Activated T-cell treated with anti-CD3 and anti-CD28 coated beads, Interleukin-2, amount 50 U/mL, for 24 hours (primary cell): ENCODE measurements at regions not wholly inside any gene's neighbourhood (a gene's known extent, or its start where the extent isn't known, plus 50 kb on each side); places are given as distances from the start of the nearest gene placed in this dataset.

Source experiments
- DNase-seq: peaks from one replicate; pipeline ENCODE4 v3.0.0-alpha.2; 2020
- H3K27ac Mint-ChIP-seq: 2 replicates; pipeline ENCODE4 v1.8.0; 2020; ENCODE audit warnings: mild to moderate bottlenecking, mixed read lengths
- H3K27me3 Mint-ChIP-seq: 2 replicates; pipeline ENCODE4 v1.8.0; 2020; ENCODE audit warnings: mixed read lengths
- H3K36me3 Mint-ChIP-seq: 2 replicates; pipeline ENCODE4 v1.8.0; 2020; ENCODE audit warnings: low read depth, mixed read lengths
- H3K4me1 Mint-ChIP-seq: 2 replicates; pipeline ENCODE4 v1.8.0; 2020; ENCODE audit warnings: low read depth, mixed read lengths
- H3K4me3 Mint-ChIP-seq: 2 replicates; pipeline ENCODE4 v1.8.0; 2020; ENCODE audit warnings: mild to moderate bottlenecking, moderate library complexity, mixed read lengths
- H3K9me3 Mint-ChIP-seq: 2 replicates; pipeline ENCODE4 v1.8.0; 2020; ENCODE audit warnings: mixed read lengths

DNA sequence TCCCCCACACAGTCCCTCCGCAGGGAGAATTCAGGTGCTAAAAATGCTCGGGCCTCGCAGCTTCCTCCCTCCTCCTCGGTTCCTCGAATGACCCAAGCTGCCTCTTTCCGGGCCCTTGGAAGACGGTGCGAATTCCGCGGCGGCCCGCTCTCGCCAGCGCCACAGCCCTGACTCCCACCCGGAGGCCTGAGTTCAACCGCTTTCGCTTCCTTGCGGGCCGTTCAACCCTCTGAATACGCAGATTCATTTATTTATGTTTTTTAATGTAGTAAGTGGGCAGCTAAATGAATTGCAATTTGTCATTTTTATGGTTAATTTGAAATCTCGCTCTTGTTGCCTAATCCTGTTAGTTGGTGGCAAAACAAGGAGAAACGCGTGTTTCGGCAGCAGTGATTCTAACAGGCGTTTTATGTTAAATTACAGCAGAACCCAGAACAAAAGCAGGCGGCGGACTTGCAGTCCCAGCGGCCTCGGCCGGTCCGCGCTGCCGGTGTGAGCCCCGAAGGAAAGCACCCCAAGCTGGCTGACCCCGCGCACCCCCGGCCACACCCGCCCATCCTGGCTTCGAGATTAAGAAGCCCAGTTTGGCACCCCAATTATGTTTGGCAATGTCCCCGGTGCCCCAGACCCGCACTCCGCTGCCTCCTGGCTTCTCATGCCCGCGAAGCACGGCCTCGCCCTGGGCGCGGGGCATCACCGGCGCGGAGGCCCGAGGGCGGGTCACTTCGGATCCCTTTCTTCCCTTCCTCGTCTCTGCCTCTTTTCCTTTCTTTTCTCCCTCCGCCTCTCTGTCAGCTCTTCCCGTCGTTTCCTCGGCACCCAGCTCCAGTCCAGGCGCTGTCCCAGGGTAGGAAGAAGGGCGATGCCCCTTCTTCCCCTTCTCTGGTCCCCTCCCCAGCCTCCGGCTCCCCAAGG lies 75.9 kb downstream of the INSIG1 start:
- DNase-seq, result no peak
- peak overlapping the region; percentile 57 for H3K27ac Mint-ChIP-seq
- peaks cover 2% of the 10 kb centered on the region for H3K9me3 Mint-ChIP-seq
- no peaks in the 10 kb centered on the region for H3K36me3 Mint-ChIP-seq
- H3K4me3 Mint-ChIP-seq, result peak overlapping the region; percentile 61
- H3K27me3 Mint-ChIP-seq, result peaks cover 91% of the 10 kb centered on the region
- H3K4me1 Mint-ChIP-seq, result peaks cover 39% of the 10 kb centered on the region

- DNase-seq, result no peak
- H3K9me3 Mint-ChIP-seq, result no peaks in the 10 kb centered on the region
- H3K27me3 Mint-ChIP-seq, result peaks cover 94% of the 10 kb centered on the region
- H3K36me3 Mint-ChIP-seq, result no peaks in the 10 kb centered on the region
- peak overlapping the region; percentile 45 for H3K4me3 Mint-ChIP-seq
- H3K27ac Mint-ChIP-seq, result peak overlapping the region; percentile 55
- H3K4me1 Mint-ChIP-seq, result peaks cover 39% of the 10 kb centered on the region
These were observed 76.9 kb downstream of the INSIG1 start for GRCh38 chr7:155374276-155375252.

DNA sequence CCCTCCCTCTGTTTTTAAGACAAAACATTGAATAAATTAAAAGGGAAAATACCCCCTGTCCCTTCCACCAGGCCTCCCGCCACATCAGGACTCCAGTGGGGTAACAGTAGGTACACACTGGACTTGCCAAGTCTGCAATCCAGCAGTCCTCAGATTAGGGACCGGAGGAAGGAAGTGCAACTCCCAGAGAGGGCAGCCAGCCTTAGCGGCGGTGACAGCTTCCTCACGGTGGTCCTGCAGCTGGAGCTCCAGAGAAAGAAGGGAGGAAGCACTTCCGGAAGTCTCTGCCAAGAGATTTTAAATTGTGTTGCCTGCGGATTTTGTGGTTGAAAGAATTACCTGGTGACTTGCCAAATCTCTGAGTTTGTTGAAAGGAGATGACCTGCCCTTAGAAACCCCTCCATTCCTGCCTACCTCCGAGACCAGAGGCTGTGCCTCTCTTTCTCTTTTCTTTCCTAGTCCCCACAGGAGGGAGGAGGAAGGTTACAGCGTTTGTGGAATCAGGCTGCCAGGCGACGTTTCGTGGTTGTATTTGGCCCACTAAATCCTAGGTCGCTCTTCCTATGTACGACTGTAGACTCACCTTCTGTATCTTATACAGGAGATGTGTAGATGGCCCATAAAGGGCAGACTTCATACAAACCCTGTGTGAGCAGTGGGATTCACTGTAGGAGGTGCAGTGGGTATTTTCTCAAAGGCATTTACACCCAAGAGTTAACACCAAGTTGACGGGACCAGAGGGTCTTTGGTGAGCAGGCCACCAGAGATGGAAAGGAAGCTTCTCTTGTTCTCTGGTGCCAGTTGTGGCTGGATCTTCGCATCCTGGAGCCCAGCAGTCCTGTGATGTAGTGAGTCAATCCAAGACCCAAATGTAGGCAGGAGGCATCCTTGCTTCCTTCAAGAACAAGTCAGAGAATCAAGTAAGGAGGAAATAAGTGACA lies 77.9 kb downstream of the INSIG1 start:
- no peak for DNase-seq
- Mint-ChIP-seq H3K4me1 (peaks cover 43% of the 10 kb centered on the region), H3K36me3 (no peaks in the 10 kb centered on the region), H3K27me3 (peaks cover 94% of the 10 kb centered on the region), H3K4me3 (no peak overlapping the region), H3K27ac (no peak overlapping the region), H3K9me3 (no peaks in the 10 kb centered on the region)

GRCh38 chr7:155377071-155377837 lies 79.6 kb downstream of the INSIG1 start:
- no peak overlapping the region for H3K4me3 Mint-ChIP-seq
- DNase-seq, result no peak
- peaks cover 52% of the 10 kb centered on the region for H3K4me1 Mint-ChIP-seq

DNA sequence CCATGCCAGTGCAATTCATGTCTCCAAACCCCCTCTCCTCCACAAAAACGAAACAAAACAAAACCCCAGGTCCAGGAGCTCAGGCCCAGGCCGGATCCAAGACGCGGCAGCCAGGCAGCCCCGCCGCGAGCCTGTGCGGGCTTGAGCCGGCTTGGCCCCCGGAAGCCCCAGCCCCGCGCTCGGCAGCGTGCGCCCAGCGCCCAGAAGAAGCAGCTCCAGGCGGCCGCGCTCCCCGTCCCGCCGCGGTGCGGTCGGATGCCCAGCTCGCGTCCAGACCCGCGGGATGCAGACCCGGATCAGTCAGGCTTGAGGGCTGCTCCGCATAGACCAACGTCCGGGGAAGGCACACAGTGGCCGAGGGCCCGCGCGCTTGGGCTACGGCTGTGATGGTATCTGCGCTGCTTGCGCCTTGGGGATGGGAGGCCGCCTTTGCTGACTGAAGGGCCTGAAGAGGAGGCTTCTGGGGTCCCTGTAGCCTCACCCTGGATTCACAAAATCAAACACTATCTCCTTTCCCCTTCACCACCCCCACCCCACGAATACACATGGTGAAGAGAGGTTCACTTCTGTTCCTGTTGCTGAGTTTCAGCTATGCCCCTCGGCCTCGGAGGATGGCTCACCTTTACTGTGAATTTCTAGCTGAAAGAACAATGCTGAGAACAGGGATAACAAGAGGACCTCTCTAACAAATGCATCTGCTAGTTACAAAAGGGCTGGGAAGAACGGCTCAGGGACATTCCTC lies 79.9 kb upstream of the EN2 start:
- Mint-ChIP-seq H3K27ac (no peak overlapping the region), H3K4me1 (peaks cover 48% of the 10 kb centered on the region), H3K9me3 (no peaks in the 10 kb centered on the region), H3K27me3 (peaks cover 93% of the 10 kb centered on the region), H3K36me3 (no peaks in the 10 kb centered on the region), H3K4me3 (no peak overlapping the region)
- DNase-seq, result no peak

More at GRCh38 chr7:155377071-155377837, 79.6 kb downstream of the INSIG1 start:
- H3K9me3 Mint-ChIP-seq, result no peaks in the 10 kb centered on the region
- no peak overlapping the region for H3K27ac Mint-ChIP-seq
- H3K36me3 Mint-ChIP-seq, result no peaks in the 10 kb centered on the region
- H3K27me3 Mint-ChIP-seq, result peaks cover 92% of the 10 kb centered on the region

GRCh38 chr7:155378580-155378934 lies 79.4 kb upstream of the EN2 start:
- no peak for DNase-seq
- H3K27ac Mint-ChIP-seq, result no peak overlapping the region
- no peaks in the 10 kb centered on the region for H3K9me3 Mint-ChIP-seq
- H3K4me3 Mint-ChIP-seq, result no peak overlapping the region
- H3K27me3 Mint-ChIP-seq, result peaks cover 93% of the 10 kb centered on the region
- peaks cover 42% of the 10 kb centered on the region for H3K4me1 Mint-ChIP-seq
- H3K36me3 Mint-ChIP-seq, result no peaks in the 10 kb centered on the region

- Mint-ChIP-seq H3K27ac (no peak overlapping the region), H3K4me1 (peaks cover 41% of the 10 kb centered on the region), H3K27me3 (peaks cover 95% of the 10 kb centered on the region), H3K4me3 (no peak overlapping the region), H3K36me3 (no peaks in the 10 kb centered on the region), H3K9me3 (no peaks in the 10 kb centered on the region)
- DNase-seq, result no peak
These were observed 78.7 kb upstream of the EN2 start for GRCh38 chr7:155378959-155379871.

GRCh38 chr7:155380221-155380861 lies 77.6 kb upstream of the EN2 start:
- DNase-seq, result peak; percentile 77
- H3K27ac Mint-ChIP-seq, result no peak overlapping the region
- H3K4me1 Mint-ChIP-seq, result peaks cover 32% of the 10 kb centered on the region
- no peaks in the 10 kb centered on the region for H3K36me3 Mint-ChIP-seq
- H3K4me3 Mint-ChIP-seq, result no peak overlapping the region
- H3K9me3 Mint-ChIP-seq, result no peaks in the 10 kb centered on the region
- peaks cover 94% of the 10 kb centered on the region for H3K27me3 Mint-ChIP-seq

GRCh38 chr7:155380976-155381851 lies 76.7 kb upstream of the EN2 start:
- no peak for DNase-seq
- Mint-ChIP-seq H3K36me3 (no peaks in the 10 kb centered on the region), H3K4me1 (peaks cover 23% of the 10 kb centered on the region), H3K27ac (no peak overlapping the region), H3K9me3 (no peaks in the 10 kb centered on the region), H3K27me3 (peaks cover 91% of the 10 kb centered on the region), H3K4me3 (no peak overlapping the region)

DNA sequence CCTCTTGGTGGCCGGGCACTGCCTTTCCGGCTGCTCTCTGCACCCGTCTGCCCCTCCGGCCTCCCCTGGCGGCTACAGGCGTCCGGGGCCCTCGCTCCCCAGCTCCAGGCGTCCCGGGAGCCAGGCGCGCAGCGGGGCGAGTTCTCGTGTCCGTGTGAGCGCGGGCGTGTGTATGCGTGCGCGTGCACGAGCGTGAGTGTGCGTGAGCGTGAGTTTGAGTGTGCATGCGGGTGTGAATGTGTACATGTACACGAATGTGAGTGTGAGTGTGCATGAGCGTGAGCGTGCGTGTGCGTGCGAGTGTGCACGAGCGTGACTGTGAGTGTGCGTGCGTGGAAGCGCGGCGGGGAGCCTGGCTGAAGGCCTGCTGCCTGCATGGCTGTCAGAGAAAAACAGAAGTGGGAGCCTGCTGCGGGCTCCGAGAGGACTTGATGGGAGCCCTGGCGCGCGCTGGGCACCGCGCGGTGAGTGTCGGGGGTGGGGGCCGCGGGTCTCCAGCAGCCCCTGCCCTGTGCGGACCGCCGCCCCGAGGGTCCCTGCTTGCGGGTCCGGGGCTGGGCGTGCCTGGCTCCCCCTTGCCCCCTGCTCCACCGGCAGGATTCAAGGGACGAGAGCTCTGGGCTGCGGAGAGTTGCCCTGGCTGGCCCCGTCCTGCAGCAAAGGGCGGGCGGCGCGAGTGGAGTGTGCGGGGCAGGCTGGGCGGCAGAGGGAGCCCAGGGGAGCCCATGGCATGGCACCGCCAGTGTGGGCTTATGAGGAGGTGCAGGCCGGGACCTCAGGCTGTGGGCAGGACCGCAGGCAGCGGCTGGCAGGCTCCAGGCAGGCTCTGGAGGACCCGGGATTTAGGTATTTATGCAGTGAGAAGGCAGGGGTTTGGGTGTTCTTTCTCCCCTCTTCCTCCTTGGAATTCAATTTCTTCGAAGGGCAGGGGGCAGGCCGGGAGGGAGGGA lies 75.8 kb upstream of the EN2 start:
- Mint-ChIP-seq H3K27me3 (peaks cover 91% of the 10 kb centered on the region), H3K4me3 (peak overlapping the region; percentile 23), H3K36me3 (no peaks in the 10 kb centered on the region), H3K27ac (no peak overlapping the region), H3K9me3 (no peaks in the 10 kb centered on the region), H3K4me1 (peaks cover 22% of the 10 kb centered on the region)
- DNase-seq, result no peak
